ENCODE measurements at regions not wholly inside any gene's neighbourhood (a gene's known extent, or its start where the extent isn't known, plus 50 kb on each side); places are given as distances from the start of the nearest gene placed in this dataset.
"Not testable (repeated sequence)": the region's sequence is repeated elsewhere in the genome, so short reads cannot be mapped to it uniquely, and the experiment has no call there.

- ATAC-seq (no peak), DNase-seq (ENCODE audit: low spot score) (no peak)
Observed at GRCh38 chr3:157859541-157859940, 246.7 kb downstream of the SHOX2 start.

- ATAC-seq (no peak), DNase-seq (ENCODE audit: low spot score) (no peak)
Observed at GRCh38 chr3:157858821-157859220, 247.4 kb downstream of the SHOX2 start.

- ATAC-seq (no peak), DNase-seq (ENCODE audit: low spot score) (no peak)
Observed at GRCh38 chr3:157857440-157857839, 248.8 kb downstream of the SHOX2 start.

- no peak for DNase-seq (ENCODE audit: low spot score)
- ATAC-seq = no peak
Observed at GRCh38 chr3:157856078-157856939, 249.9 kb downstream of the SHOX2 start.

- DNase-seq (ENCODE audit: low spot score); ATAC-seq: not testable (repeated sequence)
Observed at GRCh38 chr3:157845839-157846238, 260.4 kb downstream of the SHOX2 start.

- ATAC-seq (no peak), DNase-seq (ENCODE audit: low spot score) (no peak)
Observed at GRCh38 chr3:157844800-157845565, 261.2 kb downstream of the SHOX2 start.

- DNase-seq (ENCODE audit: low spot score) = no peak
- ATAC-seq = no peak
Observed at GRCh38 chr3:157844216-157844615, 262.0 kb downstream of the SHOX2 start.

- ATAC-seq (no peak), DNase-seq (ENCODE audit: low spot score) (no peak)
Observed at GRCh38 chr3:157841029-157841428, 265.2 kb downstream of the SHOX2 start.

GRCh38 chr3:157840564-157840963, 265.7 kb downstream of the SHOX2 start:
- no peak for ATAC-seq
- no peak for DNase-seq (ENCODE audit: low spot score)

- DNase-seq (ENCODE audit: low spot score) (no peak), ATAC-seq (no peak)
Observed at GRCh38 chr3:157838457-157838856, 267.8 kb downstream of the SHOX2 start.

- ATAC-seq (no peak), DNase-seq (ENCODE audit: low spot score) (no peak)
Observed at GRCh38 chr3:157837336-157837735, 268.9 kb downstream of the SHOX2 start.

- no peak for DNase-seq (ENCODE audit: low spot score)
- no peak for ATAC-seq
Observed at GRCh38 chr3:157836022-157836421, 270.2 kb downstream of the SHOX2 start.

- ATAC-seq = no peak
- DNase-seq (ENCODE audit: low spot score) = no peak
Observed at GRCh38 chr3:157832588-157832987, 273.6 kb downstream of the SHOX2 start.

- ATAC-seq = no peak
- no peak for DNase-seq (ENCODE audit: low spot score)
Observed at GRCh38 chr3:157830556-157831236, 275.5 kb downstream of the SHOX2 start.

- DNase-seq (ENCODE audit: low spot score) (no peak), ATAC-seq (no peak)
Observed at GRCh38 chr3:157829786-157830185, 276.4 kb downstream of the SHOX2 start.

- ATAC-seq (no peak), DNase-seq (ENCODE audit: low spot score) (no peak)
Observed at GRCh38 chr3:157824281-157824680, 281.9 kb downstream of the SHOX2 start.

GRCh38 chr3:157823050-157823449, 283.2 kb downstream of the SHOX2 start:
- DNase-seq (ENCODE audit: low spot score) (no peak), ATAC-seq (no peak)

GRCh38 chr3:157820157-157820517, 286.1 kb downstream of the SHOX2 start:
- DNase-seq (ENCODE audit: low spot score) (no peak), ATAC-seq (no peak)

- ATAC-seq (no peak), DNase-seq (ENCODE audit: low spot score) (no peak)
Observed at GRCh38 chr3:157819270-157820156, 286.7 kb downstream of the SHOX2 start.

- no peak for DNase-seq (ENCODE audit: low spot score)
- ATAC-seq = no peak
Observed at GRCh38 chr3:157816896-157817295, 289.3 kb downstream of the SHOX2 start.

- DNase-seq (ENCODE audit: low spot score) (no peak), ATAC-seq (no peak)
Observed at GRCh38 chr3:157816296-157816695, 289.9 kb downstream of the SHOX2 start.
